Adrenal gland (tissue), 5 donors: ENCODE measurements at regions not wholly inside any gene's neighbourhood (a gene's known extent, or its start where the extent isn't known, plus 50 kb on each side); places are given as distances from the start of the nearest gene placed in this dataset.

Source experiments
- POLR2A ChIP-seq, 2 donors: fragments of 450-650 bp; IDR thresholded peaks; one replicate each; pipeline ENCODE4 v1.6.1; 2017; ENCODE audit warnings: antibody characterized with exemption in 2 of 2, mild to moderate bottlenecking in 2 of 2, moderate library complexity in 1 of 2
- TF ChIP-seq, protein P1 (sequence below), 6 experiments: fragments of 450-650 bp in 4 of 6; fragments of 200-600 bp in 2 of 6; sonication (generic) in 1 of 6; IDR thresholded peaks; 1 replicate in 5 of 6; 2 replicates in 1 of 6; pipeline versions ENCODE4 v1.5.1 to v1.8.0; 2016 to 2021; ENCODE audit warnings: antibody characterized with exemption in 6 of 6, mild to moderate bottlenecking in 2 of 6, moderate library complexity in 1 of 6
- donor health status: DM: no; HTN: no; CAD: no.

DNA sequence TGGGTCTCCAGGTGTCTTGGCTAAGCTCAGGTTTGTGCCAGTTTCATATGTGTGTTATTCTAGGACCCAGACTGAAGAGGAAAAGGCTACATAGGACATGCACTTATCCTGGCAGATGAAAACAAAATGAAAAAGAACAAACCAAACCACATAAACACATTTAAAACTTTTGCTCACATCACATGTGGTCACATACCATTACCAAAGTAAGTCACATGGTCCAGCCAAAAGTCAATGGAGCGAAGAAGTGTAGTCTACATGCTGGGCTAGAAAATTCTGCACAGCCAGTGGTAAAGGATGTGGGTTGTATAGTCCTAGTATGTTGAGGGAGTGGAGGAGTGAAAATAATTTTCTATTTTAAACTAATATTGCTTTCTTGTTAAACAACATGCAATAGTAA lies 437.5 kb downstream of the BTBD3 start:
- TF ChIP-seq POLR2A (IDR thresholded peaks at IDR 0.05): no peak
- TF ChIP-seq, protein P1, sequence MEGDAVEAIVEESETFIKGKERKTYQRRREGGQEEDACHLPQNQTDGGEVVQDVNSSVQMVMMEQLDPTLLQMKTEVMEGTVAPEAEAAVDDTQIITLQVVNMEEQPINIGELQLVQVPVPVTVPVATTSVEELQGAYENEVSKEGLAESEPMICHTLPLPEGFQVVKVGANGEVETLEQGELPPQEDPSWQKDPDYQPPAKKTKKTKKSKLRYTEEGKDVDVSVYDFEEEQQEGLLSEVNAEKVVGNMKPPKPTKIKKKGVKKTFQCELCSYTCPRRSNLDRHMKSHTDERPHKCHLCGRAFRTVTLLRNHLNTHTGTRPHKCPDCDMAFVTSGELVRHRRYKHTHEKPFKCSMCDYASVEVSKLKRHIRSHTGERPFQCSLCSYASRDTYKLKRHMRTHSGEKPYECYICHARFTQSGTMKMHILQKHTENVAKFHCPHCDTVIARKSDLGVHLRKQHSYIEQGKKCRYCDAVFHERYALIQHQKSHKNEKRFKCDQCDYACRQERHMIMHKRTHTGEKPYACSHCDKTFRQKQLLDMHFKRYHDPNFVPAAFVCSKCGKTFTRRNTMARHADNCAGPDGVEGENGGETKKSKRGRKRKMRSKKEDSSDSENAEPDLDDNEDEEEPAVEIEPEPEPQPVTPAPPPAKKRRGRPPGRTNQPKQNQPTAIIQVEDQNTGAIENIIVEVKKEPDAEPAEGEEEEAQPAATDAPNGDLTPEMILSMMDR (IDR thresholded peaks at IDR 0.05): no peak
